Left lung (tissue), 4 donors: ENCODE measurements at regions not wholly inside any gene's neighbourhood (a gene's known extent, or its start where the extent isn't known, plus 50 kb on each side); places are given as distances from the start of the nearest gene placed in this dataset.

Experiments used
- ATAC-seq: fragments of 200-7000 bp; cut with Tn5 transposase; one replicate; pipeline ENCODE4 v1.9.1; 2020; ENCODE audit warnings: moderate library complexity
- DNase-seq, 4 donors: peaks; one replicate each; pipeline ENCODE4 v3.0.0-alpha.2; 2013 to 2020
- H3K27ac ChIP-seq, 2 donors: fragments of 200-600 bp; sonication (generic) in 1 of 2; one replicate each; pipeline versions ENCODE4 v1.5.0 to v1.8.0; 2020 to 2021
- H3K27me3 ChIP-seq, 2 donors: fragments of 200-600 bp; sonication (generic) in 1 of 2; one replicate each; pipeline versions ENCODE4 v1.5.0 to v1.8.0; 2020 to 2021
- H3K36me3 ChIP-seq, 2 donors: fragments of 200-600 bp; sonication (generic) in 1 of 2; one replicate each; pipeline versions ENCODE4 v1.5.0 to v1.8.0; 2020 to 2021
- H3K4me1 ChIP-seq, 2 donors: fragments of 200-600 bp; one replicate each; pipeline ENCODE4 v1.8.0; 2021
- H3K4me3 ChIP-seq, 2 donors: fragments of 200-600 bp; sonication (generic) in 1 of 2; one replicate each; pipeline versions ENCODE4 v1.5.0 to v1.8.0; 2020 to 2021; ENCODE audit warnings: mild to moderate bottlenecking in 1 of 2
- H3K9me3 ChIP-seq, 2 donors: fragments of 200-600 bp; sonication (generic) in 1 of 2; one replicate each; pipeline versions ENCODE4 v1.5.0 to v1.8.0; 2020 to 2021
- intact Hi-C, 2 donors: fragments of 100-400 bp; cut with DNase I; formaldehyde crosslinking; loops; one replicate each; pipeline versions ENCODE4 v1.11.2 to v1.14.2; 2022
- TF ChIP-seq, protein P1 (sequence below), 2 donors: fragments of 200-600 bp; sonication (generic) in 1 of 2; IDR thresholded peaks; one replicate each; pipeline versions ENCODE4 v1.5.0 to v1.8.0; 2021; ENCODE audit warnings: antibody characterized with exemption in 2 of 2
- donor health status: DM: no; HTN: yes; CAD: no.
- donor health status: DM: no; HTN: no; CAD: no.

DNA sequence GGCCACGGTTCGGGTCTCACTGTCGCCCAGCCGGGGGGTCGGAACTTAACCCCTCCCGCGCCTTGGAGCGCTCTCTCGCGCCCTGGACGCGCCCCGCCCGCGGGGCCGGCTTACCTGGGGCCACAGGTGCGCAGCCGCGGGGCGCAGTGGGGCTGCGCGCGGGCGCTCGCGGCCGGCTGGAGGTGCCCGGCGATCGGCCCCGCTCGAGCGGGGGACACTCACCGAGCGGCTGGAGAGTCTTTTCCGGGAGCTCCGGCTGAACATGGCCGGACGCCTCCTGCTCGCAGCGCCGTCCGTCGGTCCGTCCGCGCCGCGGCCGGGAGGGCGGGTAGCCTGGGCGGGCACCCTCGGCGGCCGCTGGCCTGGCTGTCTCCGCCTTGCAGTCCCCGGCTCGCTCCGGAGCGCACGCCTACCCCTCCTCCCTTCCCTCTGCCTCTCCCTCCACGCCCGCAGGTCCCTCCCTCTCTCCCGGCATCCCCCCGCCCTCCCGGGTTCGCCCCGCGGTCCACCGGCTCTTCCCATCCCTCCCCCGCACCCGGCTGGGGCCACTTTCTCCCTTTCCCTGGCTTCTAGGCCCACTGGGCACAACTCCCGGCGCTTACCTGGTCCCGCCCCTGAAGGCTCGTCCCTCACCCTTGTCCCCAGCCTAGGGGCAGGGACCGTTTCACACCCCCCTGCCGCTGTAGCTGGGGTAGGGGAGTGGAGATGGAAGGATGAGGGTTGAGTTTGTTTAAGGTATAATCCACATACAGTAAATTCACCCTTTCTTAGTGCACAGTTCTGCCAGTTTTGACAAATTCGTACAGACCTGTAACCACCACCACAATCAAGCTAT is 220.1 kb upstream of the PRICKLE2 start:
- Histone ChIP-seq H3K4me3 (peak overlapping the region; percentile 46 to 58), H3K27me3 (peaks cover 0 to 32% of the 10 kb centered on the region in 2 donors), H3K4me1 (peaks cover 8 to 27% of the 10 kb centered on the region in 2 donors), H3K9me3 (no peaks in the 10 kb centered on the region), H3K27ac (peak overlapping the region in 1 of 2 donors; percentile 65), H3K36me3 (no peaks in the 10 kb centered on the region)
- intact Hi-C loops, result no loop called here
- peak in 3 of 4 donors; percentile 53 to 88 (median 77) for DNase-seq
- TF ChIP-seq, protein P1, sequence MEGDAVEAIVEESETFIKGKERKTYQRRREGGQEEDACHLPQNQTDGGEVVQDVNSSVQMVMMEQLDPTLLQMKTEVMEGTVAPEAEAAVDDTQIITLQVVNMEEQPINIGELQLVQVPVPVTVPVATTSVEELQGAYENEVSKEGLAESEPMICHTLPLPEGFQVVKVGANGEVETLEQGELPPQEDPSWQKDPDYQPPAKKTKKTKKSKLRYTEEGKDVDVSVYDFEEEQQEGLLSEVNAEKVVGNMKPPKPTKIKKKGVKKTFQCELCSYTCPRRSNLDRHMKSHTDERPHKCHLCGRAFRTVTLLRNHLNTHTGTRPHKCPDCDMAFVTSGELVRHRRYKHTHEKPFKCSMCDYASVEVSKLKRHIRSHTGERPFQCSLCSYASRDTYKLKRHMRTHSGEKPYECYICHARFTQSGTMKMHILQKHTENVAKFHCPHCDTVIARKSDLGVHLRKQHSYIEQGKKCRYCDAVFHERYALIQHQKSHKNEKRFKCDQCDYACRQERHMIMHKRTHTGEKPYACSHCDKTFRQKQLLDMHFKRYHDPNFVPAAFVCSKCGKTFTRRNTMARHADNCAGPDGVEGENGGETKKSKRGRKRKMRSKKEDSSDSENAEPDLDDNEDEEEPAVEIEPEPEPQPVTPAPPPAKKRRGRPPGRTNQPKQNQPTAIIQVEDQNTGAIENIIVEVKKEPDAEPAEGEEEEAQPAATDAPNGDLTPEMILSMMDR (IDR thresholded peaks at IDR 0.05), result no peak
- ATAC-seq, result peak; percentile 87

DNA sequence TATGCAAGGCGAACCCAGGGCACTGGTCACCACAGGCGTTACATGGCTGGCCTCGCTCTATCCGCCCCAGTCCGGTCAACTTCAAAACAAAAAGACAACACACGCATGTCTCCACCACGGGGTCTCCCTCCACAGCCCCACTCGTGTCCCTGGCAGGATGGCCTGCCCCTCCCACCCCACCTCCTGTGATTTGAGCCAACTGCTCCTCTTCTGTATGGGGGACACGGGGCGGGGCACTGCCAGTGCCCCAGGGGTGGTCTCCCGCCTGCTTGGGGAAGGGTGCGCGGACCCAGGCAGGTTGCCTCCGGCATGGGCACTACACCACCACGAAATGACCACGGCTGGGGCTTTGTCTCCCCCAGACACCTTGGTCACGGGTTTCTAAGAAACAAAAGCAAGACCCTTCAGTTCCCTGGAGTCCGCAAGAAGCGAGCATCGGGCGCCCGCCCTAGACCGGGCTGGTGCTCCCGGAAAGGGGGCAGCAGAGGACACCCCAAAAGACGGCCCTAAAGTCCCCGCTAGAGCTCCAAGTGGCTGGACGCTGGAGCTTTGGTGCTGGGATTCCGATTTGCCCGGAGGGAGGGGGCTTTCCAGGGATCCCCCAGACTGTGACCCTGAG is 219.3 kb upstream of the PRICKLE2 start:
- peak overlapping the region; percentile 46 to 58 for H3K4me3 ChIP-seq
- peak overlapping the region in 1 of 2 donors; percentile 65 for H3K27ac ChIP-seq
- intact Hi-C loops, result no loop called here
- TF ChIP-seq, protein P1 (IDR thresholded peaks at IDR 0.05), result no peak
- peaks cover 8 to 34% of the 10 kb centered on the region in 2 donors for H3K4me1 ChIP-seq
- peaks cover 0 to 32% of the 10 kb centered on the region in 2 donors for H3K27me3 ChIP-seq
- no peaks in the 10 kb centered on the region for H3K9me3 ChIP-seq
- peak; percentile 3 for ATAC-seq
- DNase-seq, result peak in 1 of 4 donors; percentile 72
- H3K36me3 ChIP-seq, result no peaks in the 10 kb centered on the region

DNA sequence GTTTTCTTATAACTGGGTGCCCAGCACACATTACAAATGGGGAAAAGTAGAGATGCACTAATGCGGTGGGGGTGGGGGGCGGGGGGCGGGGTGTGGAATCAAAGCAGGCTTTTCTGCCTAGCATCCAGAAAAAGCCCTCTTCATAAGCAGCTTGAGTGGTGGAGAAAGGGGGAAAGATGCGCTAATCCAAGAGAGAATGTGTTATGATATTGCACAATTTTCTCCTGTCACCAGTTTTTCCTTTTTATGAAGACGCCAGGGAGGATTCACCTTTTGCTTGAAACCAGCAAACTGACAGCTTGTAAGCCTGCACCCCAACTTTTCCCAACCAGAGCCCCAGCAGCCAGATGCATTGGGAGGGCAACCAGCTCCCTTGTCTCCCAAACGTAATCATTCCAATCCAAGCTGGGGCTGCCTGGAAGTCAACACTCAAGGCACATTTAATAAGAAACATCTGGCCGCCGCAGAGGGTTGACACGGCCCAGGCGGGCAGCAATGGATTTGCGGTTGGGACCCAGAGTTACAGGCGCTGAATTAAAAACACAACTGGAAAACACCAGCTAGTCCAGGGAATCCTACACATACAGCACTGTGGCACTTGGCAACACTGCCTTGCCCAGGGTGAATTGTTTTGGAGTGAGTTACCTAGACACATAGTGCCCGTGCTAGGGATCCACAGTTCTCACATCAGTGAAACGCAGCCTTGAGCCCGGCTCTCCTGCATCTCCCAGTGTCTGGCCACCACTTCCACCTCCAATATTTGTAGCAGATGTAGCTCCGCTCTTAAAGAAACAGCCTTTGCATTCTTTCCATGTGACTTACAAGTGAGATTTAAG is 218.5 kb upstream of the PRICKLE2 start:
- peaks cover 0 to 32% of the 10 kb centered on the region in 2 donors for H3K27me3 ChIP-seq
- peaks cover 8 to 42% of the 10 kb centered on the region in 2 donors for H3K4me1 ChIP-seq
- peak overlapping the region; percentile 46 to 58 for H3K4me3 ChIP-seq
- H3K36me3 ChIP-seq, result no peaks in the 10 kb centered on the region
- no peaks in the 10 kb centered on the region for H3K9me3 ChIP-seq
- no peak for ATAC-seq
- TF ChIP-seq, protein P1 (IDR thresholded peaks at IDR 0.05), result no peak
- peak overlapping the region in 1 of 2 donors; percentile 26 for H3K27ac ChIP-seq
- intact Hi-C loops, result no loop called here
- peak in 2 of 4 donors; percentile 75 to 76 for DNase-seq

DNA sequence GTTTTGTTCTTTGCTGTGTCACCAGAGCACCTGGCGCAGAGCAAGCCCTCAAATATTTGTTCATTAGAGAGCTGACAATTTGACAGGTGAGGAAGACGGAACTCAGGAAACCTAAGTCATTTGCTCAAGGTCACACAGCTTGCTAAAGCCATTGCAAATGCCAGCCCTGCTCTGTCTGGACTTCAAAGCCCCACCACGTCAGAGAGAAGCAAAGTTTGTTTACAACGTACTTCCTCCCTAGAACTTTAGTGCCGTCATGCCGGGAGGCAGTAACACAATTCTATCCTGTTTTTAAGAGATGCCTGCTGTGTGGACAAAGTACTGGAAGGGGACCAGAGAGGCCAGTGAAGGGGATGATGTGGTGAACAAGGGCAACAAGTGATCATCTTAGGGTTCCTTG is 216.6 kb upstream of the PRICKLE2 start:
- H3K4me1 ChIP-seq, result peaks cover 11 to 56% of the 10 kb centered on the region in 2 donors
- peaks cover 0 to 29% of the 10 kb centered on the region in 2 donors for H3K27me3 ChIP-seq
- DNase-seq (peak in 1 of 4 donors; percentile 55), ATAC-seq (peak; percentile 1)
- H3K27ac ChIP-seq, result peak overlapping the region in 1 of 2 donors; percentile 57
- no peaks in the 10 kb centered on the region for H3K9me3 ChIP-seq
- intact Hi-C loops, result no loop called here
- H3K36me3 ChIP-seq, result no peaks in the 10 kb centered on the region
- H3K4me3 ChIP-seq, result no peak overlapping the region
- TF ChIP-seq, protein P1 (IDR thresholded peaks at IDR 0.05), result no peak
